Right hindlimb (tissue), 1 donor: ENCODE measurements at regions not wholly inside any gene's neighbourhood (a gene's known extent, or its start where the extent isn't known, plus 50 kb on each side); places are given as distances from the start of the nearest gene placed in this dataset.
A peak's percentile ranks its signal among the peaks of the same experiment; 100 is the strongest.
"Not testable (repeated sequence)": the region's sequence is repeated elsewhere in the genome, so short reads cannot be mapped to it uniquely, and the experiment has no call there.

Experiments used
- DNase-seq: peaks from one replicate; pipeline ENCODE4 v3.0.0-alpha.2; 2018

GRCh38 chr12:75862692-75863471, 168.7 kb downstream of the PHLDA1 start:
- no peak for DNase-seq

GRCh38 chr12:75859868-75860267, 171.7 kb downstream of the PHLDA1 start:
- DNase-seq, result no peak

GRCh38 chr12:75856235-75856634, 175.3 kb downstream of the PHLDA1 start:
- no peak for DNase-seq

- no peak for DNase-seq
Measured at GRCh38 chr12:75855360-75855759, 176.2 kb downstream of the PHLDA1 start.

GRCh38 chr12:75854681-75855309, 176.8 kb downstream of the PHLDA1 start:
- no peak for DNase-seq

- not testable (repeated sequence) for DNase-seq
Measured at GRCh38 chr12:75854137-75854536, 177.4 kb downstream of the PHLDA1 start.

GRCh38 chr12:75853626-75854025, 177.9 kb downstream of the PHLDA1 start:
- DNase-seq, result no peak

- DNase-seq, result no peak
Measured at GRCh38 chr12:75852956-75853355, 178.6 kb downstream of the PHLDA1 start.

GRCh38 chr12:75852143-75852542, 179.4 kb downstream of the PHLDA1 start:
- no peak for DNase-seq

- no peak for DNase-seq
Measured at GRCh38 chr12:75850721-75851462, 180.7 kb downstream of the PHLDA1 start.

GRCh38 chr12:75848961-75849360, 182.6 kb downstream of the PHLDA1 start:
- DNase-seq, result no peak

- DNase-seq, result peak; percentile 61
Measured at GRCh38 chr12:75848431-75848925, 183.1 kb downstream of the PHLDA1 start.

- no peak for DNase-seq
Measured at GRCh38 chr12:75846102-75846501, 185.5 kb downstream of the PHLDA1 start.

GRCh38 chr12:75844985-75845384, 186.6 kb downstream of the PHLDA1 start:
- DNase-seq, result no peak

- no peak for DNase-seq
Measured at GRCh38 chr12:75844049-75844770, 187.4 kb downstream of the PHLDA1 start.

- no peak for DNase-seq
Measured at GRCh38 chr12:75842090-75842489, 189.5 kb downstream of the PHLDA1 start.

GRCh38 chr12:75840994-75841355, 190.6 kb downstream of the PHLDA1 start:
- DNase-seq, result no peak

- no peak for DNase-seq
Measured at GRCh38 chr12:75838309-75838708, 193.3 kb downstream of the PHLDA1 start.

GRCh38 chr12:75837700-75838099, 193.9 kb downstream of the PHLDA1 start:
- DNase-seq, result peak; percentile 69

GRCh38 chr12:75836533-75836932, 195.0 kb downstream of the PHLDA1 start:
- no peak for DNase-seq

- DNase-seq, result no peak
Measured at GRCh38 chr12:75834591-75834990, 197.0 kb downstream of the PHLDA1 start.

- no peak for DNase-seq
Measured at GRCh38 chr12:75833268-75833667, 198.3 kb downstream of the PHLDA1 start.

- no peak for DNase-seq
Measured at GRCh38 chr12:75831402-75831801, 200.2 kb downstream of the PHLDA1 start.
